ENCODE measurements at regions not wholly inside any gene's neighbourhood (a gene's known extent, or its start where the extent isn't known, plus 50 kb on each side); places are given as distances from the start of the nearest gene placed in this dataset.
"Not testable (repeated sequence)": the region's sequence is repeated elsewhere in the genome, so short reads cannot be mapped to it uniquely, and the experiment has no call there.

DNA sequence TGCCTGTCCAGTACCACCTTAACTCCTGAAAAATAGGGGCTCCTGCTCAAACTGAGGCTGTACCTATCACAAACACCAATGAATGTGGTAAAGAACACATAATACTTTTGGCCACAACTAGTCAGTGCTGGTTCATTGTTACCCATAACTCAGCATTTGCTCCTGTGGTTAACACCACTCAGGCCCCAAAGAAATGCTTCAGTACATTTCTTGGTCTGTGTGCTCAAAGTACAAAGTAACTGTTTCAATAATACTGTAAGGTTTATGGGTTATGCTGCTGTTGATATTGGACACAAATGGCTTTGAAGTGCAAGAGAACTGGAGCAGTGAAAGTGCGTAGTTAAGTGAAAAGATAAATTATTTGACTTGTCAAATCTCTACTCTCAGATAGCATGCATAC lies 95.0 kb upstream of the TACR1 start:
- Mint-ChIP-seq H3K36me3 (ENCODE audit: low read depth) (peaks cover 3% of the 10 kb centered on the region), H3K4me3 (no peak overlapping the region), H3K27ac (no peak overlapping the region), H3K4me1 (no peaks in the 10 kb centered on the region), H3K9me3 (ENCODE audit: low read depth) (no peaks in the 10 kb centered on the region), H3K27me3 (peaks cover 2% of the 10 kb centered on the region)
- ATAC-seq (no peak), DNase-seq (no peak)
- ChIA-PET POLR2A (no interaction called here), CTCF (no interaction called here)
- intact Hi-C loops (cut with DNase I, micrococcal nuclease) = no loop called here

- DNase-seq (no peak), ATAC-seq (no peak)
- peaks cover 2% of the 10 kb centered on the region for H3K27me3 Mint-ChIP-seq
- no peak overlapping the region for H3K4me3 Mint-ChIP-seq
- no peaks in the 10 kb centered on the region for H3K9me3 Mint-ChIP-seq (ENCODE audit: low read depth)
- intact Hi-C loops (cut with DNase I, micrococcal nuclease) = no loop called here
- no peaks in the 10 kb centered on the region for H3K4me1 Mint-ChIP-seq
- H3K36me3 Mint-ChIP-seq (ENCODE audit: low read depth) = peaks cover 3% of the 10 kb centered on the region
- ChIA-PET POLR2A (no interaction called here), CTCF (interaction anchor here (0.6 to 0.8 kb wide), 2 partner anchors 116 to 228 kb away, joined by 3 read pairs; no protein-coding TSS in a partner anchor)
- no peak overlapping the region for H3K27ac Mint-ChIP-seq
Measured at GRCh38 chr2:75292826-75293225, 93.5 kb upstream of the TACR1 start.

DNA sequence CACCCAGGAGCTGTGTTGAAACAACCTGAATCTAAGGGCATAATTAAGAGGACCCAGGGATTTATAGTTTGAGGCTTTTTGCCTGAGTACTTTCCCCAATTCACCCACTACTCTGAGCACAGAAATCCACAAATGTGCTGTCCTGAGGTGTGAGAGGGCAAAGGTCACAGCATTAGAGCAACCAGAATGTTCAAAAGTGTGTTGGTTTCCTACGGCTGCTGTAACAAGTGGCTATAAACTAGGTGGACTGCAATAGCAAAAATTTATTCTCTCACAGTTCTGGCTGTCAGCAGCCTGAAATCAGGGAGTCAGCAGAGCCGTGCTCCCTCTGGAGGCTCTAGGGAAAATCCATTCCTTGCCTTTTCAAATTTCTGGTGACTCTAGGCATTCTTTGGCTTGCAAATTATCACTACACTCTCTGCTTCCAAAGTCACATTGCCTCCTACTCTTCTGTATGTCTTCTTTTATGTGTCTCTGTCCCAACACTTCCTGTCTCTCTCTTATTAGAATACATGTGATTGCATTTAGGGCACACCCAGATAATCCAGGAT lies 91.4 kb upstream of the TACR1 start:
- intact Hi-C loops (cut with DNase I, micrococcal nuclease) = no loop called here
- H3K9me3 Mint-ChIP-seq (ENCODE audit: low read depth) = no peaks in the 10 kb centered on the region
- ATAC-seq (no peak), DNase-seq (no peak)
- POLR2A ChIA-PET = no interaction called here
- peaks cover 3% of the 10 kb centered on the region for H3K36me3 Mint-ChIP-seq (ENCODE audit: low read depth)
- no peaks in the 10 kb centered on the region for H3K4me1 Mint-ChIP-seq
- H3K27me3 Mint-ChIP-seq = peaks cover 5% of the 10 kb centered on the region
- no peak overlapping the region for H3K4me3 Mint-ChIP-seq
- H3K27ac Mint-ChIP-seq = no peak overlapping the region
- CTCF ChIA-PET = no interaction called here

DNA sequence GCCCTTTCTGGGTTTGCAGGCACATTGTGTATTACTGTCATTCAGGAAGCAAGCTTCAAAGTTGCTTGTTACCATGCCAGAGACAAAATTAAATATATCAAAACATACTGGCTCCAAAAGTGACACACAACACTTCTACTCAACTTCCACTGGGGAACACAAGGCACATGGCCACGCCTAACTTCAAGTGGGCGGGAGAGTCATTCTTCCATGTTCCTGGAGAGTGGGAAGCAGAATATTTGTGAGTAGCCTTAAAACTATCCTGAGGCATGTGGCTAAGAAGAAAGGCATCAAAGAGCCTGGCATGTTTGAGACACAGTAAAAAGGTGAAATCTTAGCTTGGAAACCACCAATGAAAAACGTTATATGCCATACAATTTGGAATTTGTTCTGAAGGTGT lies 90.5 kb upstream of the TACR1 start:
- ATAC-seq = no peak
- intact Hi-C loops (cut with DNase I, micrococcal nuclease) = no loop called here
- H3K4me1 Mint-ChIP-seq = no peaks in the 10 kb centered on the region
- H3K36me3 Mint-ChIP-seq (ENCODE audit: low read depth) = peaks cover 3% of the 10 kb centered on the region
- no peak for DNase-seq
- H3K4me3 Mint-ChIP-seq = no peak overlapping the region
- no peak overlapping the region for H3K27ac Mint-ChIP-seq
- ChIA-PET CTCF (interaction anchor here (0.6 kb wide), 1 partner anchor 228 kb away, joined by 3 read pairs; no protein-coding TSS in a partner anchor), POLR2A (no interaction called here)
- no peaks in the 10 kb centered on the region for H3K9me3 Mint-ChIP-seq (ENCODE audit: low read depth)
- H3K27me3 Mint-ChIP-seq = peaks cover 5% of the 10 kb centered on the region

DNA sequence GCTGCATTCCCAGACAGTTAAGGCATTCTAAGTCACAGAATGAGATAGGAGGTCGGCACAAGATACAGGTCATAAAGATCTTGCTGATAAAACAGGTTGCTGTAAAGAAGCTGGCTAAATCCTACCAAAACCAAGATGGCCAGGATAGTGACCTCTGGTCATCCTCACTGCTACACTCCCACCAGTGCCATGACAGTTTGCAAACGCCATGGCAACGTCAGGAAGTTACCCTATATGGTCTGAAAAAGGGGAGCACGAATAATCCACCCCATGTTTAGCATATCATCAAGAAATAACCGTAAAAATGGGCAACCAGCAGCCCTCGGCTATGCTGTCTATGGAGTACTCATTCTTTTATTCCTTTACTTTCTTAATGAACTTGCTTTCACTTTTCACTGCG lies 89.9 kb upstream of the TACR1 start:
- H3K9me3 Mint-ChIP-seq (ENCODE audit: low read depth); H3K27ac Mint-ChIP-seq; CTCF ChIA-PET; intact Hi-C loops (cut with DNase I, micrococcal nuclease); H3K27me3 Mint-ChIP-seq; H3K4me1 Mint-ChIP-seq; DNase-seq; ATAC-seq; H3K36me3 Mint-ChIP-seq (ENCODE audit: low read depth); POLR2A ChIA-PET; H3K4me3 Mint-ChIP-seq: not testable (repeated sequence)

GRCh38 chr2:75288760-75289159 lies 89.4 kb upstream of the TACR1 start:
- H3K9me3 Mint-ChIP-seq (ENCODE audit: low read depth) = no peaks in the 10 kb centered on the region
- ATAC-seq = no peak
- H3K4me3 Mint-ChIP-seq = no peak overlapping the region
- POLR2A ChIA-PET = no interaction called here
- no peak overlapping the region for H3K27ac Mint-ChIP-seq
- intact Hi-C loops (cut with DNase I, micrococcal nuclease) = no loop called here
- peaks cover 5% of the 10 kb centered on the region for H3K27me3 Mint-ChIP-seq
- CTCF ChIA-PET = no interaction called here
- no peaks in the 10 kb centered on the region for H3K4me1 Mint-ChIP-seq
- H3K36me3 Mint-ChIP-seq (ENCODE audit: low read depth) = peaks cover 3% of the 10 kb centered on the region
- no peak for DNase-seq

- intact Hi-C loops (cut with DNase I, micrococcal nuclease) = no loop called here
- Mint-ChIP-seq H3K4me3 (no peak overlapping the region), H3K36me3 (ENCODE audit: low read depth) (peaks cover 3% of the 10 kb centered on the region), H3K9me3 (ENCODE audit: low read depth) (no peaks in the 10 kb centered on the region), H3K27ac (no peak overlapping the region), H3K4me1 (no peaks in the 10 kb centered on the region), H3K27me3 (peaks cover 5% of the 10 kb centered on the region)
- no peak for ATAC-seq
- ChIA-PET CTCF (no interaction called here), POLR2A (no interaction called here)
- no peak for DNase-seq
Measured at GRCh38 chr2:75287624-75288316, 88.5 kb upstream of the TACR1 start.

GRCh38 chr2:75284345-75284744 lies 85.0 kb upstream of the TACR1 start:
- no peak for DNase-seq
- intact Hi-C loops (cut with DNase I, micrococcal nuclease) = no loop called here
- CTCF ChIA-PET = no interaction called here

DNA sequence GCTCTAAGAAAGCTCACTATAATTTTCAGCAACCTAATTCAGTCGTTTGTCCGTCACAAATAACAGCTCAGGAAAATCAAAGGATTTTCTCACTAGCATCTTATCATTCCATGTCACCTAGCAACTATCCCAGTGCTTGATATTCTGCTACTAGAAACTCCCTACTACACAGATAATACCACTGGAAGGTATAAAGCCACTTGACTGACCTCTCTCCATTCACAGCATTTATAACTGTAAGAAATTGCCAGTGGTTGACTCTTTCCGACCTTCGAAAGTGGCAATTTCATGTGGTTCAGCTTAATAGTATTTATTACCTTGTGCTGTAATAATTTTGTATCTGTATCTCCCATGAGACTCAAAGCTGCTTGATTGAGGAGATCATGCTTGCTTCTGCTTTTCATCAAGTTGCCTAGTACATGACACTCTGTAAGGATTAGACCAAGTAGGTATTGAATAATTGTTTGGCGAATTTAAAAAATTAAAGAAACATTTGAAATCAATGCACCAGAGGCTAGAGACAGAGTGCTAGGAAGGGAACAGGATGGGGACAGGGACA lies 79.6 kb upstream of the TACR1 start:
- CTCF ChIA-PET = no interaction called here
- H3K9me3 Mint-ChIP-seq (ENCODE audit: low read depth) = peaks cover 7% of the 10 kb centered on the region
- no peak for ATAC-seq
- DNase-seq = no peak
- POLR2A ChIA-PET = no interaction called here
- H3K4me1 Mint-ChIP-seq = no peaks in the 10 kb centered on the region
- peaks cover 12% of the 10 kb centered on the region for H3K36me3 Mint-ChIP-seq (ENCODE audit: low read depth)
- no peak overlapping the region for H3K27ac Mint-ChIP-seq
- intact Hi-C loops (cut with DNase I, micrococcal nuclease) = no loop called here
- no peak overlapping the region for H3K4me3 Mint-ChIP-seq
- H3K27me3 Mint-ChIP-seq = no peaks in the 10 kb centered on the region

More at GRCh38 chr2:75284345-75284744, 85.0 kb upstream of the TACR1 start:
- H3K27ac Mint-ChIP-seq = no peak overlapping the region
- POLR2A ChIA-PET = no interaction called here
- H3K4me3 Mint-ChIP-seq = no peak overlapping the region
- H3K9me3 Mint-ChIP-seq (ENCODE audit: low read depth) = peaks cover 2% of the 10 kb centered on the region
- ATAC-seq = no peak
- H3K27me3 Mint-ChIP-seq = peaks cover 2% of the 10 kb centered on the region
- H3K4me1 Mint-ChIP-seq = no peaks in the 10 kb centered on the region
- H3K36me3 Mint-ChIP-seq (ENCODE audit: low read depth) = no peaks in the 10 kb centered on the region

DNA sequence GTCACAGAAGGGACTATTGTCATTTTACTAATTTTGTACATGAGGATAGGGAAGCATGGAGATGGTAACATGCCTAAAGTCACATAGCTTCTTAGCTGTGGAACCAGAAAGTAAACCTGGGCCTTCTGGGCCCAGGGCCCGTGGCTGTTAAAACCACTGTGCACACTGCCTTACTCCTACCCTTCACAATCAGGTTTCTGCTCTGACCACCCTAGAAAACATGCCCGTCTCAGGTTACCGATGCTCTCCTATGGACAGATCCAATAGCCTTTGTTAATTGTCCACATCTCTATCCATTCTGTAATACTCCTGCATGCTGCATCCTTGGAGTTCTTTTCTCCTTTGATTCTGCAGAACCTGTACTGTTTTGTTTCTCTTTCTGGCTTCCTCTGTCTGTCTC lies 79.0 kb upstream of the TACR1 start:
- ATAC-seq = no peak
- peaks cover 12% of the 10 kb centered on the region for H3K36me3 Mint-ChIP-seq (ENCODE audit: low read depth)

GRCh38 chr2:75277111-75277510 lies 77.8 kb upstream of the TACR1 start:
- CTCF ChIA-PET = no interaction called here
- intact Hi-C loops (cut with DNase I, micrococcal nuclease) = no loop called here
- POLR2A ChIA-PET = no interaction called here
- ATAC-seq = no peak
- Mint-ChIP-seq H3K27ac (no peak overlapping the region), H3K4me3 (no peak overlapping the region), H3K27me3 (peaks cover 3% of the 10 kb centered on the region), H3K36me3 (ENCODE audit: low read depth) (peaks cover 12% of the 10 kb centered on the region), H3K9me3 (ENCODE audit: low read depth) (peaks cover 14% of the 10 kb centered on the region), H3K4me1 (no peaks in the 10 kb centered on the region)
- no peak for DNase-seq

More for the DNA sequence above, 79.0 kb upstream of the TACR1 start:
- CTCF ChIA-PET = no interaction called here
- POLR2A ChIA-PET = no interaction called here
- Mint-ChIP-seq H3K27me3 (peaks cover under 1% of the 10 kb centered on the region), H3K4me3 (no peak overlapping the region), H3K27ac (no peak overlapping the region), H3K4me1 (no peaks in the 10 kb centered on the region), H3K9me3 (ENCODE audit: low read depth) (peaks cover 10% of the 10 kb centered on the region)
- intact Hi-C loops (cut with DNase I, micrococcal nuclease) = no loop called here
- DNase-seq = no peak

DNA sequence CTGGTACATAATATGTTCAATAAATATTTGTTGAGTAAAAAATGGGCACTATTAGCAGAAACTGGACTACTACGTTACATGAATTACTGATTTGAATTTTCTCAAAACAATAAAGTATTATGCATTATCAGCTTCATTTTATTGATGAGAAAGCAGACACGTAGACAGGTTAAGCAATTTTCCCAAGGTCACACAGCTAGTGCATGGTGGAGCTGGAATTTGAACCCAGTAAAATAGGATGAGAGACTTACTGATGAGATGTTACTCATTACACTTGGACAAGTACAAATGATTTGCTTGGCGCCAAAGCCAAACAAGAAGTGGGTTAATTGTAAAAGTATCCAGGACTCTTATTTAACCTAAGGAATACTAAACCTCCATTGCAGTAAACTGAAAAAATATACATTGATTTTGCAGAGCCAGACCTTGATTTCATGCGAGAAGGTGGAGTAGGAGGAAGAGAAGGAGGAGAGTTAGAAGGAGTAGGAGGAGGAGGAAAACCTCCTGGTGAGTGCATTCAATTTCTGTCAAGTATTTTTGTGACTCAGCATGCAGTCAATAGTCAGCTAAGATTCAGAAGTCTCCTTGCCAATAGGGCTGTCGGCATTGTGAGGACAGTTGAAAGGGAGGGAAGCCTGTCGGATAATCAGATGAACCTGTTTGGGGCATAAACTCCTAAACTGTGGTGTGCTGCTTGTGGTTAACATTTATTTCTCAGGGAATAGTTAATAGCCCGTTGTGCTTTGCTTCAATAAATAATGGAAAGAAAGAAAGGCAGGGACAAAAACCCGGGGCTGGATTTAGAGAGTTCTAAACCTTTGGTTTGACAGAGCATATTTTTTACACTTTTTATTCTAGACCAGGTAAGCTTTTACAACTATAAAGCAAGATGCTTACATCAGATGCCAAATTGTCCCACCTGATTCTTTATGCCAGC lies 77.0 kb upstream of the TACR1 start:
- peaks cover 12% of the 10 kb centered on the region for H3K36me3 Mint-ChIP-seq (ENCODE audit: low read depth)
- intact Hi-C loops (cut with DNase I, micrococcal nuclease) = no loop called here
- ChIA-PET CTCF (no interaction called here), POLR2A (no interaction called here)
- H3K27ac Mint-ChIP-seq = no peak overlapping the region
- H3K27me3 Mint-ChIP-seq = peaks cover 3% of the 10 kb centered on the region
- peaks cover 17% of the 10 kb centered on the region for H3K9me3 Mint-ChIP-seq (ENCODE audit: low read depth)
- no peak for ATAC-seq
- DNase-seq = no peak
- no peak overlapping the region for H3K4me3 Mint-ChIP-seq
- H3K4me1 Mint-ChIP-seq = no peaks in the 10 kb centered on the region
